GM19455 (cell line): ENCODE measurements at regions not wholly inside any gene's neighbourhood (a gene's known extent, or its start where the extent isn't known, plus 50 kb on each side); places are given as distances from the start of the nearest gene placed in this dataset.
"Not testable (repeated sequence)": the region's sequence is repeated elsewhere in the genome, so short reads cannot be mapped to it uniquely, and the experiment has no call there.

ENCODE experiments used
- ATAC-seq: cut with Tn5 transposase; IDR thresholded peaks from one replicate; pipeline ENCODE4 v1.9.1; 2021; ENCODE audit not compliant: unreplicated experiment

GRCh38 chr3:26964313-26964712 lies 341.7 kb downstream of the LRRC3B start:
- ATAC-seq = no peak

- ATAC-seq = no peak
Observed at GRCh38 chr3:26964836-26965235, 342.3 kb downstream of the LRRC3B start.

- ATAC-seq = no peak
Observed at GRCh38 chr3:26967501-26967900, 344.9 kb downstream of the LRRC3B start.

- no peak for ATAC-seq
Observed at GRCh38 chr3:26984416-26985390, 362.1 kb downstream of the LRRC3B start.

- ATAC-seq = no peak
Observed at GRCh38 chr3:26989037-26989436, 366.5 kb downstream of the LRRC3B start.

GRCh38 chr3:26997226-26997625 lies 372.0 kb downstream of the NEK10 start:
- ATAC-seq = no peak

GRCh38 chr3:27010834-27011233 lies 358.3 kb downstream of the NEK10 start:
- ATAC-seq = no peak

GRCh38 chr3:27022096-27022761 lies 347.0 kb downstream of the NEK10 start:
- no peak for ATAC-seq

GRCh38 chr3:27024493-27024892 lies 344.7 kb downstream of the NEK10 start:
- ATAC-seq = no peak

GRCh38 chr3:27025718-27026117 lies 343.5 kb downstream of the NEK10 start:
- ATAC-seq = no peak

- no peak for ATAC-seq
Observed at GRCh38 chr3:27031476-27031875, 337.7 kb downstream of the NEK10 start.

- ATAC-seq = no peak
Observed at GRCh38 chr3:27034255-27034654, 334.9 kb downstream of the NEK10 start.

GRCh38 chr3:27040674-27041073 lies 328.5 kb downstream of the NEK10 start:
- no peak for ATAC-seq

GRCh38 chr3:27042541-27042940 lies 326.6 kb downstream of the NEK10 start:
- not testable (repeated sequence) for ATAC-seq

GRCh38 chr3:27043328-27043955 lies 325.7 kb downstream of the NEK10 start:
- no peak for ATAC-seq

GRCh38 chr3:27044931-27045481 lies 324.2 kb downstream of the NEK10 start:
- ATAC-seq = no peak

GRCh38 chr3:27046351-27046750 lies 322.8 kb downstream of the NEK10 start:
- ATAC-seq = no peak

GRCh38 chr3:27049792-27050191 lies 319.4 kb downstream of the NEK10 start:
- ATAC-seq = no peak

GRCh38 chr3:27051527-27051926 lies 317.7 kb downstream of the NEK10 start:
- not testable (repeated sequence) for ATAC-seq

GRCh38 chr3:27056326-27056725 lies 312.9 kb downstream of the NEK10 start:
- no peak for ATAC-seq

- ATAC-seq = no peak
Observed at GRCh38 chr3:27059489-27059888, 309.7 kb downstream of the NEK10 start.
